HG02759 (cell line): ENCODE measurements at regions not wholly inside any gene's neighbourhood (a gene's known extent, or its start where the extent isn't known, plus 50 kb on each side); places are given as distances from the start of the nearest gene placed in this dataset.
"Not testable (repeated sequence)": the region's sequence is repeated elsewhere in the genome, so short reads cannot be mapped to it uniquely, and the experiment has no call there.

Source experiments
- ATAC-seq: cut with Tn5 transposase; IDR thresholded peaks from one replicate; pipeline ENCODE4 v1.9.1; 2021; ENCODE audit warnings: mild to moderate bottlenecking, moderate library complexity; ENCODE audit not compliant: unreplicated experiment

DNA sequence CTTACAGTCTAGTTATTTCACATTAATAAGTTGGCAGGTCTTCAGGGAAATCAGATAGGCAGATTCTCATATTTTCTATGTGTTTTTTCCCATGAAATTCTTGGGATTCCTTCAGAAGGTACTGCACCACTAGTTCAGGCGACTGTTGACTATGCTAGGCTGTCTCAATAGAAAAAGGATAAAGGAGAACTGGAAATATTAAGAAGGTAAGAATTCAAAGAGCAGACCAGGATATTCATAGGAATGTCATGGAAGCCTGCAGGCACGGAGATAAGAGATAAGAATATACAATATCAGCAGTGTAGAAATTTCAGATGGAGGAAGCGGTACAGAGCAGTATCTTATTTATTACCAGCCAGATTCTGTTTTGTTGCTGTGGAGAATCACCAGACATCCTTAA, 432.1 kb upstream of the MDFIC2 start:
- ATAC-seq = no peak

- no peak for ATAC-seq
These were observed 431.3 kb upstream of the MDFIC2 start for GRCh38 chr3:70743754-70744153.

DNA sequence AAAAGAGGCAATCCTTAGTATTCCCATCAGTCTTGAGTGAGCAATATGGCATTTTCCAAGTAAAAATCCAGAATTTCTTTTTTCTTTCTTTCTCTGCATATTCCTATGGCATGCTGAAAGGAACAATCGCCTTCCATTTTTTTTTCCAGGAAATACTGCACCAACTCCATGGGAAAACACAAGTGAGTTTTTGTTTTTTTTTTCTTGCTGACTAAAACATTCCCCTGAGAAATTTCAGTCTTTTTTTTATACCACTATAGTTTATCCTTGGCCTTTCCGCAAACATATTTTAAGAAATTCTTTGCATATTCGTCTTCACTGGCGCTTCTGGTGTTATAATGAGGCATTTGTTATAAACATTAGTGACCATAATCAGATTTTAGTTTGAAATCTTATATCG, 429.6 kb upstream of the MDFIC2 start:
- no peak for ATAC-seq

DNA sequence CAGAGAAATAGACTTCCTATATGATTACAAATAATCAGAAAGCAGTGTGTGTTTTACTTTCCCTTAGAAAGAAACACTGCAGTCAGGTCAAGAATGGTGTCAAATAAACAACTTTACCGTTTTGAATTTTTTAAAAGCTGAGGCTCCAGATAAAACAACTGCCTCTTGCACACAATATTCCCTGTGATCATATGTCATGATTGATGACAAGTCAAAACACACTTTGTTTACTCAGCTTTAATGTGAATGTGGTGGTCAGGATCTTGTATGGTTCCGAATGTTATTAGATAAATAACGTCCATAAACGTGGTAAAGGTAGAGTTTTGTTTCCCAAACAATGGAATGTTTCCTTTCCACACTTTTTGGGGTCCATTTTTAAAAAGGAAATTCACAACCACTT, 428.4 kb upstream of the MDFIC2 start:
- no peak for ATAC-seq

- ATAC-seq = no peak
These were observed 427.6 kb upstream of the MDFIC2 start for GRCh38 chr3:70740071-70740470.

- no peak for ATAC-seq
These were observed 425.8 kb upstream of the MDFIC2 start for GRCh38 chr3:70738291-70738681.

DNA sequence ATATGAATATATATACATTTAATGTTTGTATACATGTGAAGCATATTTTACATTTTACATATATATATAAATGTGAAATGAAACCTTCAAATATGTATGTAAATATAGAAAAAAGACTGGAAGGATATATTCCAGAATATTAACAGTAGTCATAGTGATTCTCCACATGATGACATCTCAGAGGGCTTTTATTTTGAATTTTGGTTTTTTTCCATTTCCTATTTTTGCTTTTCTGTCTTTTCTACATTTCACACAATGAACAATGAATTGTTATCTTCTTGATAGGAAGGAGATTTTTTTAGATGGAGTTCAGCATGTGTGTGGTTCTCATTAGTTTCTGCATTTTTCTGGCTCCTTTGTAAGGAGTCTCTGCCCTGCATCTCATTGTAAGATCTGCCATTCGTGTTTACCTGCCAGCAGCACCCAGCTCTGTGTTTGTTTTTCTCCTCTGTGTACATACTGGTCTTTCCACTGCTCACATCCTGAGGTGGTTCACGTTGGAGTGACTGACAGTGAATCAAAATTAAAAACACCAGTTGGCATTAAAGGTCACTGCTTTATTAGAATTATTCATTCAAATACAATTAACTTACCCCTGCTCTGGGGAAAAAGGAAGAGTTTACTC, 425.3 kb upstream of the MDFIC2 start:
- ATAC-seq = no peak

DNA sequence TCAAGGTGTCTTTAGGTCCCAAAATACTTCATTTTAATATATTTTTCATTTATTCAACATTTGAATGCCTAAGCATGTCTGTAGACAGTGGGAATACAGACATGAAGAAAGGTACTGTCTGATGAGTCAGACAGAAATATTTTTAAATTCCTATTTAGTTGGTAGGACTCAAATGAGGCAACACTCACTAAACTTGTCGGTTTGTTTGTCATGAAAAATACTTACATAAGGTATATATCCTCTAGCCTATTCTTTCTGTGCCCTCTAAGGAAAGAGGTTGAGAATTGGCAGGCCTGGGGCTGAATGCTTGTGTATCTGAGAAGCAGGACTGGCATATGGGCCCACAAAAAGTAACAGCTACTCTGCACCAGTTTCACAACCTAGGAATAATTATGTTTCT, 423.6 kb upstream of the MDFIC2 start:
- ATAC-seq = no peak

DNA sequence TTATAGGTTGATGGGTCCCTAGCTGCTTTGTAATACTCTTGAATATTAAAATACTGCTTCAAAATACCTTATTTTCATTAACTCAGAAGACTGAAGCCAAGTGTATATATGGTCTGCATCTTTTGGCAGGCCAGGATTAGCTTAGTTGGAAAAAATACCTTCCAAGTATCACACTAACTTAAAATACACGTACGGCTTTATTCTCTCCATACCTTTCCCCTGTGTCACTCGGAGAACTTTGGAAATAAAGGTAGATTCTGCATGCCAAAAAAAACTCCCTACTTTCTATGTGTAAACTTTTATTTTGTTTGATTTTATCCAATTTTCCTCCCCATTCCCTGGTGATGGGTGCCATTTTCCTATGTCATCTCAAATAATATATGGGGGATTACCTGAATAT, 422.3 kb upstream of the MDFIC2 start:
- no peak for ATAC-seq

DNA sequence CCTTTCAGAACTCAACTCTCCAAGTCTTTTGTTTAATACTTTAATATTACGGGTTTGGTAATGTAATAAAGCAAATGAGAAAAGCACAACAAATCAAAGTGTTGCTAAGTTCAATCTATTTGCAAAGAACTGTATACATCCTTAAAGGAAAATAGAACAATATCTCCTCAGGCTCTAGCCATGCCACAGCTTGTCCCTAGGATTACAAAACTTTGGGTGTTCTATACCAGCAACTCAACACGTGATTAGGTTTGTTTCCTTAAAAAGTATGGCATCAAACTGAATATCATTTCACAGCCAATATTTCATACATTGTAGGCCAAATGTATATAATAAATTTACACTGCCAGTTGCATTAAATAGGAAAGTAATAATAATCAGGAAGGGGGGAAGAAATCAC, 418.6 kb upstream of the MDFIC2 start:
- ATAC-seq = no peak

- ATAC-seq = no peak
These were observed 417.4 kb upstream of the MDFIC2 start for GRCh38 chr3:70729845-70730244.

GRCh38 chr3:70728311-70728710, 415.9 kb upstream of the MDFIC2 start:
- ATAC-seq = no peak

DNA sequence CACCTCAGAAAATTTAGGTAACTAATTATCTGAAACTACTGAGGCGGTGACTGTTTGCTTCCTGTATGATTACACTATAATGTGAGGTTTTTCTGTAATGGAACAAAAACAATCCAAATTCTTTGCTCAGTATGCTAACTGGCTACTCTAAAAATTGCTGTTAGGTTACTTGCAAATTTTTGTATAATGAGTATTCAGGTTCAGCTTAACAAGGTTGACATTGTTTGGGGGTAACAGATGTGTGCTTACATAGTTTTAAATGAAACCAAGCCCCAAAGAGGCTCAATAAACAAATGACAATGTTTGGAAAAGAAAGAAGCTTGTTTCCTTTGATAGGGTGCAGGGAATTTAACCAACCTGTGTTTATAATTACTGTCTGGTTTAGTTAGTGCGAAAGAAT, 414.5 kb upstream of the MDFIC2 start:
- no peak for ATAC-seq

DNA sequence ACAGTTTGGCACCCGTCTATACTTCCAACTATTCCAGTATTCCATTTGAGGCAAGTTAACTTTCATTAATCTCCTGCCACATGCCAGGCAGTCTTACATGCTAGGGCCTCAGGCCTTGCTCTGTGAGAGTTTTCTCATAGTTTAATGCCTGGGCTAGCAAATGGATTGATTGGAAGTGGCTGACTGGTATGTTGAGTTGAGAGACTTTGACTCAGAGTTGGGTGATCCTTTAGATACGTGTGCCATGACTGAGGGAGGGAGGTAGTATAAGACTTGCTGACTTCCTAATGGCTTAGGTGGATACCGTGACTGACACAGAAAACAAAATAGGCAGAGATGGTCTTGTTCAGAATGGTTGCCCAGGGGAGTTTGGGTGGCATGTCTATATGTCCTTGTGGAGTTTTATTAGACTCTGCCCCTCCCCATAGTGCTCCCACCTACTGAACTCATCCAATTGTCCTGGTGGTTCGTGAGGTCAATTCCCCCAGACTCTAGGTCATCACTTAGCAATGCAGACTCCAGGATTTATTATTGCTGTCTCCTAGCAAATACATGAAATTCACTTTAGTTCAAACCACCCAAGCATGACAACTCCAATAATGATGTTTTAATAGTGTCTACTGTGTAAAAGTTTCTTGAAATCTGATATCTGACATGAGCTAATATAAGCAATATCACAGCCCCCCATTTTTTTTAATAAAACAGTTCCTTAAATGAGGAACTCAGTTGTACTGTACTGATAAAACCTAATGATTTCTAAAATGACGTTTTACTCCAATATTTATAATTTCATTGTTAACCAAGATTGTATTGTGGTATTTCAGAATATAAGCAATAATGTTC, 413.9 kb upstream of the MDFIC2 start:
- no peak for ATAC-seq

- no peak for ATAC-seq
These were observed 409.6 kb upstream of the MDFIC2 start for GRCh38 chr3:70722018-70722417.

DNA sequence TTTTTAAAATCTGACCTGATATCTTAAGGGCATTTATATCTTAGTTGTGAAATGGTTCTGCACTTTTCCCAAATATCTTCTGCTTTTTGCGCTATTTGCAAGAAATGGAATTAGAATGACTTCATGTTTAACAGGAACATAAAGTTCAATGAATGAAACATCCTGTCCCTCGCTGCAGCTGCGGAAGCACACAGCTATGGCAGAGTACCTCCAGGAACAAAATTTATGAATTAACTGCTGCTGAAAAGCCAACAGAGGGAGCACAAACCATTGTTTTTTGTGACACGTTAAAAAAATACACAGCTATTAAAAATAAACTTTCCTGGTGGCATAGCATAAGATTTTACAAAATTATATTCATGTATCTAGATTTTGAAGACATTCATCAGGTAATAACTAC, 404.4 kb upstream of the MDFIC2 start:
- ATAC-seq = no peak

GRCh38 chr3:70712449-70713082, 400.1 kb upstream of the MDFIC2 start:
- ATAC-seq = no peak

- ATAC-seq = no peak
These were observed 391.1 kb upstream of the MDFIC2 start for GRCh38 chr3:70703305-70704102.

- no peak for ATAC-seq
These were observed 389.7 kb upstream of the MDFIC2 start for GRCh38 chr3:70702132-70702531.

GRCh38 chr3:70684701-70685100, 372.3 kb upstream of the MDFIC2 start:
- no peak for ATAC-seq

DNA sequence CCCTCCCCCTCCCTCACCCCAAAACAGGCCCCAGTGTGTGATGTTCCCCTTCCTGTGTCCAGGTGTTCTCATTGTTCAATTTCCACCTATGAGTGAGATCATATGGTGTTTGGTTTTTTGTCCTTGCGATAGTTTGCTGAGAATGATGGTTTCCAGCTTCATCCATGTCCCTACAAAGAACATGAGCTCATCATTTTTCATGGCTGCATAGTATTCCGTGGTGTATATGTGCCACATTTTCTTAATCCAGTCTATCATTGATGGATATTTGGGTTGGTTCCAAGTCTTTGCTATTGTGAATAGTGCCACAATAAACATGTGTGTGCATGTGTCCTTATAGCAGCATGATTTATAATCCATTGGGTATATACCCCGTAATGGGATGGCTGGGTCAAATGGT, 363.4 kb upstream of the MDFIC2 start:
- not testable (repeated sequence) for ATAC-seq
